ENCODE measurements at regions not wholly inside any gene's neighbourhood (a gene's known extent, or its start where the extent isn't known, plus 50 kb on each side); places are given as distances from the start of the nearest gene placed in this dataset.

GRCh38 chr13:53732664-53733063 lies 704.1 kb downstream of the OLFM4 start:
- FAIRE-seq = no peak

GRCh38 chr13:53743906-53744305 lies 715.3 kb downstream of the OLFM4 start:
- no peak for FAIRE-seq

- no peak for FAIRE-seq
These were observed 719.2 kb downstream of the OLFM4 start for GRCh38 chr13:53747825-53748224.

DNA sequence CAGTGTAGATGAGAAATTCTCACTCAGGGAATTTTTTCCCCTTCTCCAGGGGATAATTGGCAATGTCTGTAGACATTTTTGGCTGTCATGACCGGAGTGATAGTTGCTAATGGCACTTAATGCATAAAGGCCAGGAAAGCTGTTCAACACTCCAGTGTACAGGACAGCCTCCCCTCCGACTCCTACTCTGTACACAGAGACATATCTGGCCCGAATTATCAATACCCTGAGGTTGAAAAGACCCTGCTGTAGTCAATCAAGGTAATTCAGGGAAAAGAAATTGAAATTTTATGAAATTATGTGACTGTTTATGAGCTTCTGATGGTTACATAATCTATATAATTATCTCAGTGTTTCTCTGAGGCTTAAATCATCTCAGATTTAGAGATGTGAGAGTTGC lies 720.7 kb downstream of the OLFM4 start:
- no peak for FAIRE-seq

DNA sequence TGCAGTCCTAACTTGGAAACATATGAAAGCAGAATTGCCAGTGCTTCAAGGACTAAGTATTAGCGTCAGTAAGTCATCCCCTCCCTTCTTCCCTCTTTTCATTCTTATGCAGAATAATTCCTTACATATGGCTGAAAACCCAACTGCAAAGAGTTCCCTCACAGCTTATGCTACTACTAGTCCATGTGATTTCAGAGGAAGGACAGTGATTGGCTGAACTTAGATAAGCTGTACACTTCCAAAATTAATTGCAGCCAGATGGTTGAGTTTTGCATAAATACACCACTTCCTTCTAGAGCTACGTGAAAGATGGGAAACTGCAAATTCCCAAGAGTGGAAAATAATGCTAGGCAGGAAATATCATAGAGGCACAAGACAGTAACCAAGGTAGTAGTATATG lies 730.4 kb downstream of the OLFM4 start:
- FAIRE-seq = no peak

DNA sequence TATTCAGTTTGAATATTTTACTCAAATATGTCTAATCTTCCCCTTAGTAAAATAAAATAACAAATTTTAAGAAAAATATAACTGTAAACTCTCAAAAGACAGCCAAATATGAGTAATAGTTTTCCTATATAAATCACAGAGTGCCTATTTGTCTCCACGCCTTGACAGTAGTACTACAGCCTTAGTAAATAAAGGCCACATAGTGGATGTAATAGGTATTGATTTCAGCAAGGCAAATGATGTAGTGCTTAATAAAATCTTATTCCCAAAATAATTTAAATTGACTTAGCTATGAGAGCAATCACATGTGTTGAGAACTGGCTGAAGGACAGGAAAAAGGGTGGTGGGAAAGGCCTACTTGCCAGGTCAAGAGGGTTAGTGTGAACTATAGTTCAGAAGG lies 747.2 kb downstream of the OLFM4 start:
- FAIRE-seq = no peak

DNA sequence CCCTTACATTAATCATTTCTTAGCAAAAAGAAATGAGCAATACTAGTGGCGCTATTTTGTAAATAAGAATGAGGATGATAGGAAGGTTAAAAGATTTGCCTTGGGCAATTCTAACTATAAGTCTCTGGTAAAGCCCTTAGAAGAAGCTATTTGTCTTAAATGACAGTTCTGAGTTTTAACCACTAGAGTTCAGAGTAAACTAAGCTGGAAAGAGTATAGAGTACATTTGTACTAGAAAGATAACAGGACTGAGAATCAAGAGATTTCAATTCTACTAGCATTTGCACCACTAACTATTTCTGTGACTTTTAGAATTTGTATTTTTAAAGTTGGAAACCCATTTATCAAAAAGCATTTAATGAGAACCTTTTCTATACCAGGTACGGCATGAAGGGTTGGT lies 750.3 kb downstream of the OLFM4 start:
- FAIRE-seq = no peak

DNA sequence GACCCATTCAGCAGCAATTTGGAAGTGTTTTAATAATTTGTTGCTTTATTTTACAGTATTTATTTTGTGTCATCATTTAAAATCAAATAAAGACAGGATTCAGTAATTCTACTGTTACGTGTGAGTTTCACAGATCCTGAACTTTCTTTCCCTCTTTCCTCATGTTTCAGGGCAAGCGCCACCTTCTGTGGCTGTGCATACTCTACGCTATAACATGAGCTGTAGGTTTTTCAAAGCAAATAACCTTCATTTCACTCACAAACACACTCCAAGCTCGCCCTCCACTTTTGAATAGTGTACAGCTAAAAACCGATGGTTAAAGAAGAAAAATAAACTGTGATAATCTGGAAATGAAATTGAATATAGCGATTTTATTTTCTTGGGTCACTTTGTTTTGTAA lies 753.3 kb downstream of the OLFM4 start:
- no peak for FAIRE-seq

DNA sequence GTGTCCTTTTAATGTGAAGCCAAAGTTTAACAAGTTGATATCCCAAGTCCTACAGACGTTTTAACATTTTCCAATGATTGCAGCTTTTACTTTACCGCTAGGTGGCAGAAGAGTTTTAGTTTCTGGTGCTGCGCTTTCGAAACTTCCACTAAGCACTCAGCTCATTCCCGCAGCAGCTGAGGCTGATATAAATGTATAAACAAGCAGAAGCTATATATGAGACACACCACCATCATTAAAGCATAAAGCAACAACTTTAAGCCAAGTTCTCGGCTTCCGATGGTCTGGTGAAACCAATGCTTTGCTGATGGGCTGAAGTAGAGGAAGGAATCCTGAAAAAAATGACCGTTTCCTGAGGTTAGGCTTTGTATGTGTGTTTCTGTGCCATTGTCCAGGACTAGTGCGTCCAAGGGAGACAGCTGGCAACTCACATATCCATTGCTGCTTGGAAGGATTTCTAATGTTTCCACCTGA lies 753.9 kb downstream of the OLFM4 start:
- FAIRE-seq = peak; percentile 59

- FAIRE-seq = no peak
These were observed 754.9 kb downstream of the OLFM4 start for GRCh38 chr13:53783471-53783870.

- FAIRE-seq = no peak
These were observed 759.7 kb downstream of the OLFM4 start for GRCh38 chr13:53788286-53788685.

DNA sequence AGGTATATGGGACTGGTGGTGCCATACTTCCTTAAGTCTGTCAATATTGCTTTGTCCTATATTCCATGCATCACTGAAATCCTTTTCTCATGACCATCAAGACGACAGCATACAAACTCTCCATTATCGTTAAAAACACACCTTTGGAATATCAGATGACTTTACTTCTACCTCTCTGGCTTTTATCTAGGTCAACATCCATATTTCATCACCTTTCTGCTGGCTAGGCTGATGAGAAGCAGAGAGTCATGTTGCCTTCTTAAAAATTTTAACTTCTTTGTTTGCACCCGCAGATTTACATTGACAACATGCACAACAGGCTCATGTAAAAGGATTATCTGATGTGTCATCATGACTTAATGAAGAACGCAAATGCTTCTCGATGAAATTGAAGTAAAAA lies 771.4 kb downstream of the OLFM4 start:
- FAIRE-seq = no peak

DNA sequence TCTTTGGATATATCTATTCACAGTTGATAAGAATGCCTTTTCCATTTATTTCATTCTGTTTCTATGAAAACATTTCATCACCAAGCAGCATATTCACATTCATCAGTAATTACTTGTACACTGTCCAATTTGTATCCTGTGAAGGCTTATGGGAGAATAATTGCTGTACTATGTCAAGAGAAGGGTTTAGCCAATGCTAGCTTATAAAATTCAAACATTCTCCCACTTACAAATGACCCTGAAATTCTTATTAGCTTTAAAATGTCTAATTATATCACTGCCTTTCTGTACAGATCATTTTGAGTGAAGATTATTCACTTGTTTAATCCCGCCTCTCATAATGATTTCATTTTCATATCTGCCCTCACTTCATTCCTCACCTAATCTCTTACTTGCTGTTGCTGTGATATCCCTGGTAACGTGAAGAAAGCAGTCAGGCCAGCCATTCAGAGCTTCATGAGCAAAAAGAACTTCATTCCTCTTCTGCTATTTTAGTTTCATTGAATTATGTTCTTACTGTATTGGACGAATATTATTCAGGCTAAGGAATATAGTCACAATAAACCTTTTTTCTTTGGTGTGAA lies 778.7 kb downstream of the OLFM4 start:
- no peak for FAIRE-seq

DNA sequence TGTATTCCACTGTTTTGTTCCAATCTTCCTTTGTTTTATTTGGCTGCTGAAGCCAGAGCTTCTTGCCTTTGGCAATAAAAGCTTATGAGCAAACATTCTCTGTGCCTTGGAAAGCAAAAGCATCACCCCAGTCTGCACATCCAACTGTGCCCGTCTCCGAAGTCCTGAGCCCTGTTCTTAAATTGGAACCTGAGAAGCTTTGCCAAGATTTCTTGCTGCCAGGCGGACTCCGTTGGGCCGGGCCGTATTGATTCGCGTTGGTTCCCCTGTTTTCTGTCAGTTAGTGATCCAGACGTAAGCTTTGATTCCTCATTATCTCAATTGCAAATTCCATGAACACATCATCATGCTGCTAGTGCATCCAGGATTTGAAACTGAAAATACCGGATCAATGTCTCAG lies 793.0 kb downstream of the OLFM4 start:
- FAIRE-seq = no peak

DNA sequence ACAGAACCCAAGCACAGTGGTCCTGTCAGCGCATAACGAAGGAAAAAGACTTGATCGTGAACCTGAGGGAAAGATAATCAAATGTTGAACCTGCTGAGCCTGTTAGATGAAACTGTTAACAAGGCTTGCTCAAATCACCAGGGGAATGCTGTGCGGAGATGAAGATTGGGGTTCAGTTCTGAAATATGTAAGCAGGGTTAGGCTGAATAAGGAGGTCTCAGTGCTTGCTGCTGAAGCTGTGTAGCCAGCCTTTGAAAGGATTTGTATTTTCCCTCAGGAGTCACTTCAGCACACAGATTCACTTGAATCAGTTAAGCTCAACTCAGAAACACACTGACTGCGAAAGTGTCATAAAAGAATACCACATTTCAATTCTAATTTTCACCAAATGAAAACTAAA lies 793.5 kb downstream of the OLFM4 start:
- no peak for FAIRE-seq

- FAIRE-seq = no peak
These were observed 810.8 kb downstream of the OLFM4 start for GRCh38 chr13:53839461-53839860.

DNA sequence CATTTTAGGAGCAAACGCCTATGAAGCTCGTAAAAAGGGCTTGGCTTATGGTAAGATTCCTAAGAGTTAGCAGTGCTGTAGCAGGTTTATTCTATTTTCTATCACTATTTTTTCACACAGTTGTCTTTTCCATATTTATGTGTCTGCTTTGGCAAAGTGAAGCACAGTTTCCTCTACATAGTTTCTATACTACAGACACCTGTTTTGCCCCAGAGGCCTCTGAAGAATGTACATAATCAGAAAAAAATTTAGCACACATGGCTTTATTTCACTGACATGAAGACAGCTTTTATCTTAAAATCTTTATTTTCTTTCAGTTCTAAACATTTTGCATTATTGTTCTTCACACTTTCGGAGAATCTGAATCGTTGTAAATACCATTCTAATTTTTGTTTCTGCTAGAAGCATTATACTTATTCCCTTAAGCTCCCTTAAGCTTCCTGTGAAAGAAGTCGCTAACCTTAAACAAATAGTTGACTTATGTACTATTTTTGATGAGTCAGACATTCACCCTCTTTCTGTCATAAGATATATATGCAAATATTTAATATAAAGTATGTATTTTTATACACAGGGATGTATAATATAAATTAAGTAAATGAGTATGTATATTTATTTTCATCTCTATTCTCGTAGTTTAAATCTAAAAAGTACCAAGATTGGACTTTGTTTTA lies 816.0 kb downstream of the OLFM4 start:
- no peak for FAIRE-seq

DNA sequence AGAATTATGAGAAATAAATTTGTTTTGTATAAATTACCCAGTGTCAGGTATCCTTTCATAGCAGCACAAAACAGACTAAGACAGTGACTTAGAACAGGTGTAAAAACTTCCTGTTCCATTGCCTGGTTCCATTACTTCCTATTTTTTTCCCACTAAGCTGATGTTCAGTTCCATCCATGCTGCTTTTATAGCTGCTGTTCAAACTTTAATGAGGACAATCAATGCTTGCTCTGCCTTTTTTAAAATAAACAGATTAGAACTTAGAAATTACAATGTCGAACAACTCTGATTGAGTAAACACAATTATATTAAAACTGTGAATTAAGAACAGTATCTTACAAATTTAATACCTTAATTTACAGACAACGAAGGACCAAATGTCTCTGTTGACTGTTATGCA lies 818.9 kb downstream of the OLFM4 start:
- no peak for FAIRE-seq

DNA sequence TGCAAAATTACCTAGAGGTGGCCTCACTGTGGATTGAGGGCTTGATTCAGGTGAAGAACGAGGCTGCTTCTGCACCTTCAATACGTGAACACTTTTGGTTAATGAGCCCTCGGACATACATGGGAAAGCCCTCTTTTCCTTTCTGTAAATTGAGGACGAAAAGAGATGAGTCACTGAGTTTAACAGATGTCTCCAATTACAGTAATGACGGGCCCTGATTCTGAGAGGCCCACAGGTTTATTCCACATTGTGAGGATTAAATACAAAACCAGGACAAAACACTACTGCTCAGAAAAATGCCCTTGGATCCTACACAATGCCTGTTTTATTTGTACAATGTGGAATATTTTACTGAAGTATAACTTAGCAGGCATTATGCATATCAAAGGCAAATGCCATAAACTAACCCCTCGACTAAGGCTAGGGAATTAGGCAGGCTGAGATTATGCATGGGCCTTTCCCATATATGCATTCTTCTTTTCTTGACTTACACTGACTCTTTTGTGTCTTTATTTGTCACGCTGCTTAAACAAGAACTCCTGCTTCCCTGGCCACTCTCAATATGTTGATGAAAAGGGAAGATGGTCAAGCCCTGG lies 819.9 kb downstream of the OLFM4 start:
- FAIRE-seq = no peak

- no peak for FAIRE-seq
These were observed 825.7 kb downstream of the OLFM4 start for GRCh38 chr13:53854321-53854720.

GRCh38 chr13:53856573-53857195 lies 828.1 kb downstream of the OLFM4 start:
- no peak for FAIRE-seq

GRCh38 chr13:53863520-53863919 lies 834.9 kb downstream of the OLFM4 start:
- no peak for FAIRE-seq

DNA sequence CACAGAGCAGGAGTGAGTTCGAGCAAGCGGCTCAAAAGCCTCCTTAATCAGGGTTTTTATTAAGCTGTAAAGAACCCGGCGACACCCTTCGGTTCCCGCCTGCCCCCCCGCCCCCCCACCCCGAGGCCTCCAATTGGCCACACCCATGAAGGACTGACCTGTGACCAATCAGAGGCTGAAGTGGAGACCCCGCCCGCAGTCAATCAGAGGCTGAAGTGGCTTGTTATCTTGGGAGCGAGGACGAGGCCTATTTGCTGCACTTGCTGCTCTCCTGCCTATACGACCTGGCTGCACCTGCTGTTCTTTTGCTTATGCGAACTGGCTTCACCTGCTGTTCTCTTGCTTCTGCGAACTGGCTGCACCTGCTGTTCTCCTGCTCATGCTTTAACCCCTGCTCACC lies 844.9 kb downstream of the OLFM4 start:
- FAIRE-seq = no peak

DNA sequence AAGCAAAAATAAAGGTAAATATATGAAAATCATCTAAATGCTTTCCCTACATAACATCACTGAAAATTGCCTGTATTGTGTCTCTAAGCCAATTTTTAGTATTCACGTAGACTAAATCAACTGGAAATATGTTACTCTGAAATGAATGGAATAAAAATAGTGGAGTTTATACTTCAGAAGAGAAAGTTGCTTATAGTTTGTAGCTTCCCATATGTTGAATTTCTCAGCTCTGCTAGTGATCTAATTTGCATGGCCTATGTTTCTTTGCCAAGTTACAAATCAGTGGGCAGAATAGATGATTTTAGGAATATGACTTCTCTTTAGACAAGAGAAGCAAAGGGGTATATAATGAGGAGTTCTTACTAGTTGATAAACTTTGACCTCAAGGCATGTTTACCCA lies 850.2 kb downstream of the OLFM4 start:
- no peak for FAIRE-seq
